PC-3 (cell line): ENCODE measurements at regions not wholly inside any gene's neighbourhood (a gene's known extent, or its start where the extent isn't known, plus 50 kb on each side); places are given as distances from the start of the nearest gene placed in this dataset.

Experiments used
- ATAC-seq: fragments of 200-7000 bp; cut with Tn5 transposase; 2 replicates; pipeline ENCODE4 v1.9.1; 2020; ENCODE audit warnings: mild to moderate bottlenecking, moderate library complexity
- BruUV-seq: library from RNA; stranded (reverse); fragments of 400-500 nt; replicated peaks from 2 replicates; lab custom pipeline; 2021; lab: Mats Ljungman, UMichigan
- CTCF ChIA-PET: fragments of 300-600 bp; sonication (Branson Sonifier 250); formaldehyde crosslinking; loops from one replicate; lab custom pipeline; 2022; ENCODE audit warnings: antibody characterized with exemption; lab: Charles Lee
- POLR2A ChIA-PET: fragments of 300-600 bp; sonication (Branson Sonifier 250); formaldehyde crosslinking; loops from one replicate; lab custom pipeline; 2022; ENCODE audit warnings: antibody characterized with exemption; ENCODE audit not compliant: unreplicated experiment; lab: Charles Lee
- DNase-seq: peaks from one replicate; pipeline ENCODE4 v3.0.0-alpha.2; 2015
- H2AFZ ChIP-seq: fragments of 300-600 bp; sonication (generic); 2 replicates; pipeline ENCODE4 v1.6.0; 2016; ENCODE audit warnings: antibody characterized with exemption, low read length
- H3F3A ChIP-seq: fragments of 300-600 bp; sonication (generic); one replicate; pipeline ENCODE4 v1.6.0; 2017; ENCODE audit warnings: antibody characterized with exemption, low read length, control low read depth, mild to moderate bottlenecking; ENCODE audit not compliant: unreplicated experiment
- H3K27ac ChIP-seq: fragments of 300-600 bp; sonication (generic); 2 replicates; pipeline ENCODE4 v1.5.1; 2016; ENCODE audit warnings: mild to moderate bottlenecking, low read length
- H3K27me3 ChIP-seq: fragments of 300-600 bp; sonication (generic); 2 replicates; pipeline ENCODE4 v1.6.1; 2016; ENCODE audit warnings: low read length, mixed read lengths
- H3K36me3 ChIP-seq: fragments of 300-600 bp; sonication (generic); 2 replicates; pipeline ENCODE4 v1.6.1; 2016; ENCODE audit warnings: low read depth, mixed run types, low read length, mixed read lengths
- H3K4me1 ChIP-seq: fragments of 300-600 bp; sonication (generic); 2 replicates; pipeline ENCODE4 v1.5.1; 2016; ENCODE audit warnings: low read length; ENCODE audit not compliant: insufficient read depth
- H3K4me2 ChIP-seq: fragments of 300-600 bp; sonication (generic); 2 replicates; pipeline ENCODE4 v1.6.0; 2016; ENCODE audit warnings: low read length
- H3K4me3 ChIP-seq: fragments of 300-600 bp; sonication (generic); 2 replicates; pipeline ENCODE4 v1.5.1; 2016; ENCODE audit warnings: mild to moderate bottlenecking, low read length, mixed read lengths
- H3K79me2 ChIP-seq: fragments of 300-600 bp; sonication (generic); 2 replicates; pipeline ENCODE4 v1.6.1; 2017; ENCODE audit warnings: low read length, mixed read lengths
- H3K9ac ChIP-seq: fragments of 300-600 bp; sonication (generic); 2 replicates; pipeline ENCODE4 v1.6.0; 2016; ENCODE audit warnings: mild to moderate bottlenecking, low read length
- H3K9me2 ChIP-seq: fragments of 300-600 bp; sonication (generic); replicated peaks from 2 replicates; pipeline ENCODE4 v1.6.1; 2016; ENCODE audit warnings: mixed run types, low read length, mixed read lengths
- H3K9me3 ChIP-seq: fragments of 300-600 bp; sonication (generic); 2 replicates; pipeline ENCODE4 v1.6.1; 2016; ENCODE audit warnings: low read length, mixed read lengths
- H4K20me1 ChIP-seq: fragments of 300-600 bp; sonication (generic); 2 replicates; pipeline ENCODE4 v1.6.1; 2016; ENCODE audit warnings: low read length, mixed read lengths
- CTCF ChIP-seq: fragments of 300-600 bp; sonication (generic); conservative IDR thresholded peaks from 2 replicates; pipeline ENCODE4 v1.5.1; 2017; ENCODE audit warnings: antibody characterized with exemption, low read depth, mild to moderate bottlenecking, low read length
- EZH2 ChIP-seq: fragments of 300-600 bp; sonication (generic); IDR thresholded peaks from one replicate; pipeline ENCODE4 v1.6.1; 2017; ENCODE audit warnings: antibody characterized with exemption, mild to moderate bottlenecking, low read length; ENCODE audit not compliant: unreplicated experiment
- EZH2phosphoT487 ChIP-seq: fragments of 300-600 bp; sonication (generic); IDR thresholded peaks from 2 replicates; pipeline ENCODE4 v1.6.1; 2018; ENCODE audit warnings: mild to moderate bottlenecking, antibody characterized with exemption, low read length, borderline replicate concordance
- intact Hi-C: fragments of 100-400 bp; cut with micrococcal nuclease; formaldehyde crosslinking; loops from 2 replicates; pipeline ENCODE4 v1.9.0; 2023

DNA sequence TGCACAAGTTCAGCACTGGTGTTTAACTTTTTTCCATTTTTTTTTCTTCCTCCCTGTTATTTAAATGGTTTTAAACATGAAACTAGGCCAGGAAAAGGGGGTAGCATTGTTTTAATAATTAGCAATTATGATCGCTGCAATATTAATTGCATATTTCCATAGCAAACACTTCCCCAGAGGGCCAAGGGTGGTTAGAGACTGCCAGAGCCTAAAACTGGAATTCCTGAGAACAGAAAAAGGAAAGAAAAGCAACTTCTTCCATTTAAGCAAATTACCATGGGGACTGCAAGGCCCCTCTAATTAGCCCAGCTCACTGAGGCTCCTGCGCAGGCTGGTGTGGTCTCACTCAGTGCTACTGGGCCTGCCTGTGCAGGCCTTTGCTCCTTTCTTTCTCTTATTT is 201.5 kb downstream of the SMAD2 start:
- POLR2A ChIA-PET = no interaction called here
- no peaks in the 10 kb centered on the region for H4K20me1 ChIP-seq
- H3K4me2 ChIP-seq = no peak overlapping the region
- no peak for ATAC-seq
- H3F3A ChIP-seq = no peaks in the 10 kb centered on the region
- CTCF ChIA-PET = no interaction called here
- H3K9ac ChIP-seq = no peak overlapping the region
- BruUV-seq = no TSS peak
- no peak overlapping the region for H3K27ac ChIP-seq
- H3K4me1 ChIP-seq = no peaks in the 10 kb centered on the region
- intact Hi-C loops = no loop called here
- no peak for DNase-seq
- H3K4me3 ChIP-seq = no peak overlapping the region
- no peaks in the 10 kb centered on the region for H3K27me3 ChIP-seq
- no peaks in the 10 kb centered on the region for H3K36me3 ChIP-seq
- no peak overlapping the region for H2AFZ ChIP-seq
- no peak for TF ChIP-seq CTCF
- TF ChIP-seq EZH2phosphoT487 = no peak
- no peak for TF ChIP-seq EZH2
- H3K79me2 ChIP-seq = no peaks in the 10 kb centered on the region
- H3K9me2 ChIP-seq = no peaks in the 10 kb centered on the region
- H3K9me3 ChIP-seq = no peaks in the 10 kb centered on the region

DNA sequence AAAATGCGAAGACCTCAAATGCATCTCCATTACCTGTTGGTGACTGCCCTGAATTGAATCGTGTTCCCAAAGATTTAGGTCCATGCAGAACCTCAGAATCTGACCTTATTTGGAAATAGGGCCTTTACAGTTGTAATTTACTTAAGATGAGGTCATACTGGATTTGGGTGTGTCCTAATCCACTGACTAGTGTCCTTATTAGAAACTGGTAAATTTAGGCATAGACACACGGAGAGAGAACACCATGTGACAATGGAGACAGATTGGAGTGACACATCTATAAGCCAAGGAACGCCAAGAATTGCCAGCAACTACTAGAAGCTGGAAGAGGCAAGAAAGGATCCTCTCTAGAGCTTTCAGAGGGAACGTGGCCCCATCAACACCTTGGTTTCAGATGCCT is 203.1 kb downstream of the SMAD2 start:
- TF ChIP-seq CTCF (no peak), EZH2phosphoT487 (no peak), EZH2 (no peak)
- Histone ChIP-seq H3K27ac (no peak overlapping the region), H2AFZ (no peak overlapping the region), H3K36me3 (no peaks in the 10 kb centered on the region), H4K20me1 (no peaks in the 10 kb centered on the region), H3K9me3 (no peaks in the 10 kb centered on the region), H3K27me3 (no peaks in the 10 kb centered on the region), H3K4me3 (no peak overlapping the region), H3K9me2 (no peaks in the 10 kb centered on the region), H3K4me1 (no peaks in the 10 kb centered on the region), H3K9ac (no peak overlapping the region), H3F3A (no peaks in the 10 kb centered on the region), H3K79me2 (no peaks in the 10 kb centered on the region), H3K4me2 (no peak overlapping the region)
- intact Hi-C loops = no loop called here
- ATAC-seq (no peak), DNase-seq (no peak)
- no TSS peak for BruUV-seq
- POLR2A ChIA-PET = no interaction called here
- CTCF ChIA-PET = interaction anchor here (0.6 kb wide), 1 partner anchor 514 kb away, joined by 3 read pairs; no protein-coding TSS in a partner anchor

- intact Hi-C loops = no loop called here
- Histone ChIP-seq H3K9ac (no peak overlapping the region), H3K27me3 (no peaks in the 10 kb centered on the region), H3K4me1 (no peaks in the 10 kb centered on the region), H3K9me2 (no peaks in the 10 kb centered on the region), H2AFZ (no peak overlapping the region), H3K27ac (no peak overlapping the region), H4K20me1 (no peaks in the 10 kb centered on the region), H3F3A (no peaks in the 10 kb centered on the region), H3K4me2 (no peak overlapping the region), H3K36me3 (no peaks in the 10 kb centered on the region), H3K9me3 (no peaks in the 10 kb centered on the region), H3K79me2 (no peaks in the 10 kb centered on the region), H3K4me3 (no peak overlapping the region)
- ChIA-PET POLR2A (no interaction called here), CTCF (no interaction called here)
- ATAC-seq (no peak), DNase-seq (no peak)
- BruUV-seq = no TSS peak
- TF ChIP-seq EZH2phosphoT487 (no peak), EZH2 (no peak), CTCF (no peak)
Measured at GRCh38 chr18:47726550-47726949, 203.9 kb downstream of the SMAD2 start.
